Adrenal gland (tissue), 5 donors: ENCODE measurements at regions not wholly inside any gene's neighbourhood (a gene's known extent, or its start where the extent isn't known, plus 50 kb on each side); places are given as distances from the start of the nearest gene placed in this dataset.

Experiments used
- POLR2A ChIP-seq, 2 donors: fragments of 450-650 bp; IDR thresholded peaks; one replicate each; pipeline ENCODE4 v1.6.1; 2017; ENCODE audit warnings: antibody characterized with exemption in 2 of 2, mild to moderate bottlenecking in 2 of 2, moderate library complexity in 1 of 2
- TF ChIP-seq, protein P1 (sequence below), 6 experiments: fragments of 450-650 bp in 4 of 6; fragments of 200-600 bp in 2 of 6; sonication (generic) in 1 of 6; IDR thresholded peaks; 1 replicate in 5 of 6; 2 replicates in 1 of 6; pipeline versions ENCODE4 v1.5.1 to v1.8.0; 2016 to 2021; ENCODE audit warnings: antibody characterized with exemption in 6 of 6, mild to moderate bottlenecking in 2 of 6, moderate library complexity in 1 of 6
- donor health status: DM: no; HTN: no; CAD: no.

DNA sequence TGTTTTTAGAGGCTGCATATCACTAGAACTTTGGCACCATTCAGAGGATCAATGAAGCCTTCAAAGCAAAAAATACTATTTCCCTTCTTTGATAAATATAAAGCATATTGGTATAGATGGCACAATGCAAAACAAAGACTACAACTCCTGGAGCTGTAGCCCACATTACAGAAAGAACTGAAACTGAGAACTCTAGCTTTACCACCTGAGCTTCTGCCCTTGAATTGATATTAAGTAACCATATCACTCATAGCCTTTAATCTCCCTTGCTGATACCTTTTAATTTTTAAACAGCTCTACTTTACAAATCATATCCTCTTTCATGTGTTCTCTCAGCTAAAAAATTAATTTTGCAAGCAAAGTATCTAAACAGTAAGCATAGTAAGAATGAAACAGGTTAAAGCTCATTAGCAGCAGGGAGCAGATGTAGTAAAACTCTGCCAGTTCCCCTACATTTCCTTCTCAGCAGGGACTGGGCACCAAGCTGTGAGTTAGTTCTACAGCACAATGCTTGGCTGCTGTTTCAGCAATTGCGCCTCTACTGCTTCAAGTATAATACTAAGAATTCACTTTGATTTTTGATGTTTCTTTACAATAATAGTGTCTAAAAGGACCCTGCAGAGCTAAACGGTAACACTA lies 97.9 kb upstream of the NANOGP8 start:
- TF ChIP-seq, protein P1, sequence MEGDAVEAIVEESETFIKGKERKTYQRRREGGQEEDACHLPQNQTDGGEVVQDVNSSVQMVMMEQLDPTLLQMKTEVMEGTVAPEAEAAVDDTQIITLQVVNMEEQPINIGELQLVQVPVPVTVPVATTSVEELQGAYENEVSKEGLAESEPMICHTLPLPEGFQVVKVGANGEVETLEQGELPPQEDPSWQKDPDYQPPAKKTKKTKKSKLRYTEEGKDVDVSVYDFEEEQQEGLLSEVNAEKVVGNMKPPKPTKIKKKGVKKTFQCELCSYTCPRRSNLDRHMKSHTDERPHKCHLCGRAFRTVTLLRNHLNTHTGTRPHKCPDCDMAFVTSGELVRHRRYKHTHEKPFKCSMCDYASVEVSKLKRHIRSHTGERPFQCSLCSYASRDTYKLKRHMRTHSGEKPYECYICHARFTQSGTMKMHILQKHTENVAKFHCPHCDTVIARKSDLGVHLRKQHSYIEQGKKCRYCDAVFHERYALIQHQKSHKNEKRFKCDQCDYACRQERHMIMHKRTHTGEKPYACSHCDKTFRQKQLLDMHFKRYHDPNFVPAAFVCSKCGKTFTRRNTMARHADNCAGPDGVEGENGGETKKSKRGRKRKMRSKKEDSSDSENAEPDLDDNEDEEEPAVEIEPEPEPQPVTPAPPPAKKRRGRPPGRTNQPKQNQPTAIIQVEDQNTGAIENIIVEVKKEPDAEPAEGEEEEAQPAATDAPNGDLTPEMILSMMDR (IDR thresholded peaks at IDR 0.05) = no peak
- no peak for TF ChIP-seq POLR2A (IDR thresholded peaks at IDR 0.05)
